SW 1271 (cell line): ENCODE measurements at regions not wholly inside any gene's neighbourhood (a gene's known extent, or its start where the extent isn't known, plus 50 kb on each side); places are given as distances from the start of the nearest gene placed in this dataset.

Experiments used
- DNase-seq, 2 experiments: peaks; one replicate each; lab custom pipeline; 2025; lab: John Stamatoyannopoulos, UW

- DNase-seq = no peak
Observed at GRCh38 chr5:73395256-73395655, 53.3 kb downstream of the FOXD1 start.

GRCh38 chr5:73394610-73395009, 54.0 kb downstream of the FOXD1 start:
- DNase-seq = no peak

- DNase-seq = no peak
Observed at GRCh38 chr5:73393611-73394489, 54.7 kb downstream of the FOXD1 start.

- no peak for DNase-seq
Observed at GRCh38 chr5:73392775-73393174, 55.8 kb downstream of the FOXD1 start.

GRCh38 chr5:73391441-73391881, 57.1 kb downstream of the FOXD1 start:
- no peak for DNase-seq

GRCh38 chr5:73390972-73391371, 57.6 kb downstream of the FOXD1 start:
- DNase-seq = no peak

- no peak for DNase-seq
Observed at GRCh38 chr5:73388740-73389139, 59.8 kb downstream of the FOXD1 start.

- no peak for DNase-seq
Observed at GRCh38 chr5:73388306-73388684, 60.3 kb downstream of the FOXD1 start.

- no peak for DNase-seq
Observed at GRCh38 chr5:73387601-73388305, 60.8 kb downstream of the FOXD1 start.

- DNase-seq = peak in 1 of 2 experiments; percentile 24
Observed at GRCh38 chr5:73387149-73387591, 61.4 kb downstream of the FOXD1 start.

- no peak for DNase-seq
Observed at GRCh38 chr5:73384861-73385260, 63.7 kb downstream of the FOXD1 start.

GRCh38 chr5:73382401-73382740, 66.2 kb downstream of the FOXD1 start:
- no peak for DNase-seq

GRCh38 chr5:73381590-73382400, 66.8 kb downstream of the FOXD1 start:
- no peak for DNase-seq

GRCh38 chr5:73380710-73381589, 67.6 kb downstream of the FOXD1 start:
- DNase-seq = no peak

- no peak for DNase-seq
Observed at GRCh38 chr5:73380041-73380440, 68.5 kb downstream of the FOXD1 start.

- DNase-seq = no peak
Observed at GRCh38 chr5:73379435-73379834, 69.1 kb downstream of the FOXD1 start.

GRCh38 chr5:73378765-73379164, 69.8 kb downstream of the FOXD1 start:
- DNase-seq = no peak

GRCh38 chr5:73378070-73378469, 70.5 kb downstream of the FOXD1 start:
- DNase-seq = no peak

- peak; percentile 21 to 79 for DNase-seq
Observed at GRCh38 chr5:73376618-73377170, 71.9 kb downstream of the FOXD1 start.

GRCh38 chr5:73375949-73376348, 72.6 kb downstream of the FOXD1 start:
- no peak for DNase-seq

GRCh38 chr5:73375191-73375545, 73.4 kb downstream of the FOXD1 start:
- no peak for DNase-seq
